IPS-20b (cell line): ENCODE measurements at regions not wholly inside any gene's neighbourhood (a gene's known extent, or its start where the extent isn't known, plus 50 kb on each side); places are given as distances from the start of the nearest gene placed in this dataset.
"Not testable (repeated sequence)": the region's sequence is repeated elsewhere in the genome, so short reads cannot be mapped to it uniquely, and the experiment has no call there.

ENCODE experiments used
- H3K27ac ChIP-seq: one replicate; pipeline ENCODE4 v1.5.1; 2013; ENCODE audit warnings: low read length
- H3K27me3 ChIP-seq: 2 replicates; pipeline ENCODE4 v1.6.1; 2013; ENCODE audit warnings: mild to moderate bottlenecking, low read length, inconsistent platforms; ENCODE audit not compliant: insufficient read depth
- H3K36me3 ChIP-seq: 2 replicates; pipeline ENCODE4 v1.6.1; 2013; ENCODE audit warnings: low read depth, mild to moderate bottlenecking, inconsistent platforms, low read length, moderate library complexity; ENCODE audit not compliant: insufficient read depth
- H3K4me1 ChIP-seq: 2 replicates; pipeline ENCODE4 v1.6.1; 2013; ENCODE audit warnings: mild to moderate bottlenecking, control low read depth, inconsistent platforms, low read length, moderate library complexity; ENCODE audit not compliant: insufficient read depth
- H3K4me3 ChIP-seq: 2 replicates; pipeline ENCODE4 v1.5.1; 2013; ENCODE audit warnings: mild to moderate bottlenecking, low read length, inconsistent platforms
- H3K9ac ChIP-seq: 2 replicates; pipeline ENCODE4 v1.6.1; 2013; ENCODE audit warnings: low read depth, mild to moderate bottlenecking, inconsistent platforms, low read length, moderate library complexity
- H3K9me3 ChIP-seq: 2 replicates; pipeline ENCODE4 v1.6.1; 2013; ENCODE audit warnings: mild to moderate bottlenecking, low read depth, low read length, inconsistent platforms; ENCODE audit not compliant: insufficient read depth

DNA sequence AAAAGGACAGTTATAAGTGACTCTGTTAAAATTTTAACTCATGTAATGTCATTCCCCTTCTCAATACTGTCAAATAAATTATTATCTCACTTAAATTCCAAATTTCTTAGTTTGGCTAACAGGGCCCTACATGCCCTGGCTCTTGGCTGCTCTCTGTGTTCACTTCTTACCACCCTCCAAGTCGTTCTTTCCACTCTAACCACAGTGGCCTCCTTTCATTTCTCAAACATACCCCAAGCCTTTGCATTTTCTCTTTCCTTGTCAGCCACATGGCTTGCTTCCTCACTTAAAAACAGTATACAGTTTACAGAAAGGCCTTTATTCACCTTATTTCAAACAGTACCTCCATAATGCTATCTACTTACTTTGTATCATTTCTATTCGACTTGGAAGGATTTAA lies 737.1 kb upstream of the ZWINT start:
- H3K36me3 ChIP-seq, result no peaks in the 10 kb centered on the region
- H3K27ac ChIP-seq, result no peak overlapping the region
- H3K4me1 ChIP-seq, result peaks cover 16% of the 10 kb centered on the region
- no peak overlapping the region for H3K9ac ChIP-seq
- peaks cover 13% of the 10 kb centered on the region; the same call in 1 of the 2 replicates for H3K9me3 ChIP-seq
- no peak overlapping the region for H3K4me3 ChIP-seq
- no peaks in the 10 kb centered on the region for H3K27me3 ChIP-seq

DNA sequence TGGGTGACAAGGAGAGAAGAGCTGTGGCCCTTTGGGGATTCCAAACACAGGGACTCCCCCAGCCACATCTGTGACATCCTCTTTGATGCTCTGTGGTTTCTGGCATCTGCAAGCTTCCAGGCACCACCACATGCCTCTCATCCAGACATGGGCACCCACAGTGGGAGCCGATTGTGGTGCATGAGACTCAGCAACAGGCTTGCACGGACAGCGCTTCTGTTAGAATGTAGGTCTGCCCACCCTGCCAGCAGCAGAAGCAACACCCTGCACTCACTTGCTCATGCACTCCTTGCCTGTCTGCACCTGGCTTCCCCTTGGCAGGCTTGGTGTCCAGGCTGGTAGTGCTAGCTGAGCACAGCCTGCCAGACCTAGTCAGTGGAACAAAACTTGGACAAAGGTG lies 735.0 kb upstream of the ZWINT start:
- Histone ChIP-seq H3K4me1 (peaks cover 4% of the 10 kb centered on the region; the same call in 1 of the 2 replicates), H3K9me3 (peaks cover 13% of the 10 kb centered on the region; the same call in 1 of the 2 replicates), H3K9ac (no peak overlapping the region), H3K36me3 (no peaks in the 10 kb centered on the region), H3K27me3 (no peaks in the 10 kb centered on the region), H3K27ac (no peak overlapping the region), H3K4me3 (no peak overlapping the region)

DNA sequence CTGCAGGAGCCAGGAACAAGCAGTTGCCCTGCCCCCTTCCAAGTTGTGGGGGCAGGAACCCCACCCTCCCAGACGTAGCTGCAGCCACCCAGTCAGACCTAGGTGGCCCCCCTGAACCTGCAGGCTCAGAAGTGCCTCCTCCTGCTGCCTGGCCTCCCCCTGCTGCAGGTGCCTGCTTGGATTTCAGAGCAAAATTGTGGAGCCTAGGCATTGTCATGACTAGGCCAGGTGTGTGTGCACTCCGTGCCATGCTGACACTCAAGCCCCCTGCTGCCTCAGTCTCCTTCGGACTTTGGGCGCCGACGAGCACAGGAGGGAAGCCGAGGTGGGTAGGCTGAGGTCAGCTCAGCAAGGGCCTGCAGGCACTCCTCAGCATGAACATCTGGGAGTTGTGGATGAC lies 733.9 kb upstream of the ZWINT start:
- Histone ChIP-seq H3K27ac (no peak overlapping the region), H3K4me3 (no peak overlapping the region), H3K4me1 (peaks cover 4% of the 10 kb centered on the region; the same call in 1 of the 2 replicates), H3K36me3 (no peaks in the 10 kb centered on the region), H3K27me3 (no peaks in the 10 kb centered on the region), H3K9me3 (peaks cover 13% of the 10 kb centered on the region; the same call in 1 of the 2 replicates), H3K9ac (no peak overlapping the region)

DNA sequence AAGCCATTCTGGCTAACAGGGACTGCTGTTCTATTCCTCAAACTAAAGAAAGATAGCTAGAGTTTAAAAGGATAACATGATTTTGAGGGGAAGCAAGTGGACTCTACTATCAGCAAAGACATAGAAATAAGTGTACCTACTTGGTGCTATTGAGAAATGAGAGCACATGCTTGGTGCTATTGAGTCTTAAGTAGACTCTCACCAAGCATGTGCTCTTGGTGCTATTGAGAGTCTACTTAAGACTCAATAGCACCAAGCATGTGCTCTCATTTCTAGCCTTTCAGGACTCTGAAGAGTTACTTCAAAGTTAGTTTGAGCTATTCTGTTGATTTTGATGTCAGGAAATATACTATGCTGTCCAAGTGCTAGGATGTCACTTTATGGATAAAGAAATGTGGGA lies 733.0 kb upstream of the ZWINT start:
- H3K27ac ChIP-seq, result no peak overlapping the region
- no peaks in the 10 kb centered on the region for H3K27me3 ChIP-seq
- peaks cover 13% of the 10 kb centered on the region; the same call in 1 of the 2 replicates for H3K9me3 ChIP-seq
- peaks cover 4% of the 10 kb centered on the region; the same call in 1 of the 2 replicates for H3K4me1 ChIP-seq
- no peak overlapping the region for H3K9ac ChIP-seq
- H3K4me3 ChIP-seq, result no peak overlapping the region
- no peaks in the 10 kb centered on the region for H3K36me3 ChIP-seq

DNA sequence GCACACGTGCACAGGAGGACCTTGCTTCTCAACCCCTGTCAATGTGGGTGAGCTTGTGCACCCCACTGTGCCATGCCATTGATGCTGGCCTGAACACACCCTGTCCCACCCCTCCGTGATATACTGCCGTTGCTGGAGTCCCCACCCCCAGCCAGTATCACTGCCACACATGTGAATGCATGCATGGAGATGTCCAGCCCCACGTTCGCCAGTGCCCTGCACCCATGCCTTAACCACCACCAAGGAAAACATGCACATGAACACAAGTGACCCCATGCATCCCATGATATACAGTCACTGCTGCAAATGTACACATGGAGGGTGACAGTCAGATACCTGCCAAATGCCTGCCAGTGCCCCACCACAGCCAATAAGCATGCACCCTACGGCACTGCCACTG lies 692.5 kb upstream of the ZWINT start:
- H3K4me1 ChIP-seq, result no peaks in the 10 kb centered on the region
- H3K36me3 ChIP-seq, result no peaks in the 10 kb centered on the region
- 0 out of 2 replicates have a peak, but pooled peaks cover 4% of the 10 kb centered on the region for H3K9me3 ChIP-seq
- no peaks in the 10 kb centered on the region for H3K27me3 ChIP-seq
- H3K27ac ChIP-seq, result no peak overlapping the region
- H3K4me3 ChIP-seq, result no peak overlapping the region
- no peak overlapping the region for H3K9ac ChIP-seq

DNA sequence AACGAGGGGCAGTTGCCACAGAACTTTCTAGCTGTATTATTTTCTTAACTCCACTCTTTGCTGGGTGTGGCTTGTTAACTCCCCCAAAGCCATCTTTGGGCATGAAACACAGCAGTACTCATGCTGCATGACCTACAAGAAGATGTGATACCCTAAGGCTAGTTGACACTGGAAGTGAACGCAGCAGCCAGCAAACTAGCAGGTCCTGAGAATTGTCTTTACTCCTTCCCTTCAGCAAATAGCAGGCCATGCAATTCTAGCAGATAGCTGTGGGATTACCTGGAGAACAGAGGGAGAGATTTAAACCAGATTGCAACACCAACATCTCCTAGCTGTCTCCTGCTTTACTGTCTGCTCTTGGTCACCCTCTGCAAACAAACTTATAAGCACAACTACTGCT lies 688.0 kb upstream of the ZWINT start:
- Histone ChIP-seq H3K36me3 (no peaks in the 10 kb centered on the region), H3K27ac (no peak overlapping the region), H3K9me3 (0 out of 2 replicates have a peak, but pooled peaks cover 4% of the 10 kb centered on the region), H3K27me3 (no peaks in the 10 kb centered on the region), H3K4me3 (no peak overlapping the region), H3K9ac (no peak overlapping the region), H3K4me1 (no peaks in the 10 kb centered on the region)

DNA sequence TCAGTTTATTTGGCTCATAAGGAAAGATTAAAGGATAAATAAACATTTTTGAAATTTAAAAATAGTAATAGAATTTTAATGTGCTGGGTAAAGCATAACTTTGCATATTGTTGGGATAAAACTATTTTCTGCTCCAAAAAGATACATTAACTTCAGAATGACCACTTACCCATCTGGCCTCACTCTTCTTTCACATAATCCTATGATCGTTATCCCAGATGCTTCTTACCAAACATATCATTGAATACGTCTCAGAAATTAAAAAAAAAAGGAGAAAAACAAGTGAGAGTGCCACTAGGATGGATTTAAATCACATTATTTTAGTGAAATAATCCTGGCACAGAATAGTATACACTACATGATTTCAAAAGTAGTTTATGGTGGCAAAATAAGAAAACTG lies 677.5 kb upstream of the ZWINT start:
- no peaks in the 10 kb centered on the region for H3K9me3 ChIP-seq
- H3K4me3 ChIP-seq, result no peak overlapping the region
- no peak overlapping the region for H3K9ac ChIP-seq
- H3K36me3 ChIP-seq, result no peaks in the 10 kb centered on the region
- no peaks in the 10 kb centered on the region for H3K4me1 ChIP-seq
- no peaks in the 10 kb centered on the region for H3K27me3 ChIP-seq
- H3K27ac ChIP-seq, result no peak overlapping the region

DNA sequence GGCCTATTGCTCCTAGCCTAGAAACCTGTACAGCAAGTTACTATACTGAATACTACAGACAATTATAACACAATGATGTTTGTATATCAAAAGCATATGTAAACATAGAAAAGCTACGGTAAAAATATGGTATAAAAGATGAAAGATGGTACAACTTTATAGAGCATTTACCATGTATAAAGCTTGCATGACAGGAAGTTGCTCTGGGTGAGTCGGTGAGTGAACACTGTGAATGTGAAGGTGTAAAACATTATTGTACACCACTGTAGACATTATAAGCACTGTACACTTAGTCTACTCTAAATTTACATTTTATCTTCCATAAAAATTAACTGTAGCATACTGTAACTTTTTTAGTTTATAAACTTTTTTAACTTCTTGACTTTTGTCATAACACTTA lies 674.3 kb upstream of the ZWINT start:
- Histone ChIP-seq H3K4me3 (no peak overlapping the region), H3K27me3 (no peaks in the 10 kb centered on the region), H3K27ac (no peak overlapping the region), H3K36me3 (no peaks in the 10 kb centered on the region), H3K4me1 (no peaks in the 10 kb centered on the region), H3K9ac (no peak overlapping the region), H3K9me3 (peaks cover 20% of the 10 kb centered on the region)

DNA sequence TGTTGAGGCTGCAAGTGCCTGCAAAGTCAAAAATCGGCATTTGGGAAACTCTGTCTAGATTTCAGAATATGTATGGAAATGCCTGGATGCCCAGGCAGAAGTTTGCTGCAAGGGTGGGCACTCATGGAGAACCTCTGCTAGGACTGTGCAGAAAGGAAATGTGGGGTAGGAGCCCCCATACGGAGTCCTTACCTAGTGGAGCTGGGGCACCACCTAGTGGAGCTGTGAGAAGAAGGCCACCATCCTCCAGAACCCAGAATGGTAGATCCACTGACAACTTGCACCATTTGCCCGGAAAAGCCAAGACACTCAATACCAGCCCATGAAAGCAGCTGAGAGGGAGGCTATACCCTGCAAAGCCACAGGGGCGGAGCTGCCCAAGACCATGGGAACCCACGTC lies 671.2 kb upstream of the ZWINT start:
- H3K27ac ChIP-seq, H3K4me1 ChIP-seq, H3K4me3 ChIP-seq, H3K36me3 ChIP-seq, H3K27me3 ChIP-seq, H3K9ac ChIP-seq: not testable (repeated sequence)
- H3K9me3 ChIP-seq, result peaks cover 20% of the 10 kb centered on the region

DNA sequence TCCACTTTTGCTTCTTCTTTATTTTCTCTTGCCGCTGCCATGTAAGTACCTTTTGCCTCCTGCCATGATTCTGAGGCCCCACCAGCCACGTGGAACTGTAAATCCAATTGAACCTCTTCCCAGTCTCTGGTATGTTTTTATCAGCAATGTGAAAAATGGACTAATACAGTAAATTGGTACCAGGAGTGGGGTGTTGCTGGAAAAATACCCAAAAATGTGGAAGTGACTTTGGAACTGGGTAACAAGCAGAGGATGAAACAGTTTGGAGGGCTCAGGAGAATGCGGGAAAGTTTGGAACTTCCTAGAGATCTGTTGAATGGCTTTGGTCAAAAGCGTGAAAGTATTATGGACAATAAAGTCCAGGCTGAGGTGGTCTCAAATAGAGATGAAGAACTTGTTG lies 670.3 kb upstream of the ZWINT start:
- no peaks in the 10 kb centered on the region for H3K36me3 ChIP-seq
- H3K4me3 ChIP-seq, result no peak overlapping the region
- H3K9me3 ChIP-seq, result peaks cover 20% of the 10 kb centered on the region
- H3K4me1 ChIP-seq, result no peaks in the 10 kb centered on the region
- no peaks in the 10 kb centered on the region for H3K27me3 ChIP-seq
- no peak overlapping the region for H3K27ac ChIP-seq
- H3K9ac ChIP-seq, result no peak overlapping the region

DNA sequence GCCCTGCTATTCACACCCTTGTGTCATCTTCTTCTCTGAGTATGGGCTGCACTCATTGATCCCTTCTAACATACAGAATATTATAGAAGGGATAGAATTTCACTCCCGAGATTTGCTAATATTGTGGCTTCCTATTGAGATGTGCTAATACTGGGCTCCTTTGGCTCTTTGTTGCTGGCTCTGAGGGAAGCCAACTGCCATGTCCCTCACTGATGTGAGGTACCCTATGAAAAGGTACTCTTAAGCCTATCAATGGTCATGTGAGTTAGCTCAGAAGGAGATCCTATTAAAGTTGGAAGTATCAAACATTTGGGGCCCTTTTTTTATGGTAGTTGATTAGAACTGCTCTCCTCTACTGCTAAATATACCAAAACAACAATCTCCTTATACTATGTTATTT lies 665.2 kb upstream of the ZWINT start:
- H3K27ac ChIP-seq, result no peak overlapping the region
- H3K4me3 ChIP-seq, result no peak overlapping the region
- H3K9ac ChIP-seq, result no peak overlapping the region
- H3K9me3 ChIP-seq, result peaks cover 8% of the 10 kb centered on the region; the same call in 1 of the 2 replicates
- no peaks in the 10 kb centered on the region for H3K4me1 ChIP-seq
- H3K36me3 ChIP-seq, result no peaks in the 10 kb centered on the region
- H3K27me3 ChIP-seq, result no peaks in the 10 kb centered on the region

DNA sequence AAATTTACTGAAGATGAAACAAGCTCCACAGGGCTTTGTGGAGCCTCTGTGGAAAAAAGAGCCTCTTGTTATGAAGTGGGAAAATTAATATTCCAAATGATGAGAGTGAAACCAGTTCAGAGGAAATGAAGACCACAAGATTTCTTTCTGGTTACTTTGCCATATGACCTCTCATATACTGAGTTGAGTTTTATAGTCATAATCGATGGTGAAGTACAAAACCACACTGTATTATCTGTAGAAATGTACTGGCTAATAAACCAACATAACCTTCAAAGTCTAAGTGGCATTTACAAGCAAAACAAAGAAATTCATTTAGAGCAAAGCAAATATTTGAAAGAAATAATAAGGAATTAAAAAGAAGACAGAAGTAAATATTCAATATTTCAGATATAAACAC lies 662.6 kb upstream of the ZWINT start:
- H3K9ac ChIP-seq, result no peak overlapping the region
- peaks cover 4% of the 10 kb centered on the region for H3K4me1 ChIP-seq
- no peak overlapping the region for H3K27ac ChIP-seq
- H3K36me3 ChIP-seq, result no peaks in the 10 kb centered on the region
- H3K27me3 ChIP-seq, result no peaks in the 10 kb centered on the region
- no peaks in the 10 kb centered on the region for H3K9me3 ChIP-seq
- H3K4me3 ChIP-seq, result no peak overlapping the region
